NCI-H1048 (cell line): ENCODE measurements at regions not wholly inside any gene's neighbourhood (a gene's known extent, or its start where the extent isn't known, plus 50 kb on each side); places are given as distances from the start of the nearest gene placed in this dataset.

ENCODE experiments used
- DNase-seq: peaks from one replicate; lab custom pipeline; 2025; lab: John Stamatoyannopoulos, UW

DNA sequence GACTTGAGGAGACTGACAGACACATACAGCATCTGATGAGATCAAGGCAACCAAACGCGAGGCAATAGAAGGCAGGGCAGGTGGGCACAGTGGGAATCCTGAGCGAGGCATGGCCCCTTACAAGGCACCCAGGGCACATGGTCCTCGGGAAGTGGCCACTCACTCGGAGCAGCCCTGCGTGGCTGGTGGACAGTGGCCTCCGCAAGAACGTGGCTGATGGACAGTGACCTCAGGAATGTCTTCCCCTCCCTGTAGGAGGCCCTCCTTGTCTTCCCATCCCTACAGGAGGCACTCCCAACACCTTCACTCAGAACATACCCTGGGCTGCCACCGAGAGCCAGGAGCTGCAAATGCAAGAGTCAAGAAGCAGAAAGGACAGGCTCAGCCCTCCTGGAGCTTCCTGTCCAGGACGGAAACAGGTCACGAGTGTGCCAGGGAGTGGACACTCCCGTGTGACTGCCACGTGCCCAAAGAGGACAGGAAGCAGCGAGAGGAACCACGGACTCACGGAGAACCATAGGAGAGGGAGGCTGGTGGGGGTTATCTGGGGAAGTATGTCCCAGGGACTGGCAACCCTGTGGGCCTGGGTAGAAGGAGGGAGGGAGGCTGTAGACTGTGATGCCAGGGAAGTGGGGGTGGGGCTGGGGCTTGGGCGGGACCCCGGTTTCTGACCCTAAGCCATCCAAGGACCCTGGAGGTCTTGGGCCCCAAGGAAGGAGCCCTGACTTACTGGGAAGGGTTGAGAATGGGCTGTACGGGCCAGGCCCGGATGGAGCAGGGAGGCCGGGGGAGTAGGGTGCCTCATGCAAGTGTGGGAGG, 321.9 kb upstream of the IRX4 start:
- DNase-seq, result no peak

DNA sequence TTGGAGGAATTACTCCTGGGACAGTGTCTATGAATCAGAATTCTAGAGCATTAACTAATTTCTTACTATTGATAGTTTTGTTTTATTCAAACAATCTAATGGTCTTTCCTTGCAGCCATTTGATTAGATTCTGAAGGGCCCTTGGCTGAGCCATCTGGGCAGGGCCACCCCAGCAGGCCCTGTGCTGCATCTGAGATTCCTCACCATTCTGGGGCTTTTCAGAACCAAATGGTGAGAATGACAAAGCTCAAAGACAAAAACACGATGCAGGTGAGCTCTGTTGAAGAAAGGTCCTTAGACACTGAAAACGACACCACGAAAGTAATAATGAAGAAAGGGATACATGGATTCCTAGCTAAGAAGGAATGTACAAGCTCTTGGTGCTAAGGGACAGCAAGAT, 321.0 kb upstream of the IRX4 start:
- no peak for DNase-seq

DNA sequence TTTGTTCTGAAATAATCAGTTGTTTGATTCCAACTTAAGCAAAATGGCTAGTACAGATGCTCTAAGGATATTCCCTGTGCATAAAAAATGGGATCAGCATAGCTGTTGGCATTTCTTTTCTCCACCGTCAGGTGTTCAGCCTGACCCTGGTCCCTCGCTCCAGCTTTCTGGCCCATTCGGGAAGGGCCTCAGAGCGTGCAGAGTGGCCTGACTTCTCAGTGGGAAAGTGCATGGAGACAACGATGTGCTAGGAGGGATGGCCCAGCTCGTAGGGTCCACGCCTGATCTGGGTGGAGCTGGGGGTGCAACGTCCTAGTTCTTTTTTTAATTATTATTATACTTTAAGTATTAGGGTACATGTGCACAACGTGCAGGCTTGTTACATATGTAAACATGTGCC, 319.1 kb upstream of the IRX4 start:
- no peak for DNase-seq

DNA sequence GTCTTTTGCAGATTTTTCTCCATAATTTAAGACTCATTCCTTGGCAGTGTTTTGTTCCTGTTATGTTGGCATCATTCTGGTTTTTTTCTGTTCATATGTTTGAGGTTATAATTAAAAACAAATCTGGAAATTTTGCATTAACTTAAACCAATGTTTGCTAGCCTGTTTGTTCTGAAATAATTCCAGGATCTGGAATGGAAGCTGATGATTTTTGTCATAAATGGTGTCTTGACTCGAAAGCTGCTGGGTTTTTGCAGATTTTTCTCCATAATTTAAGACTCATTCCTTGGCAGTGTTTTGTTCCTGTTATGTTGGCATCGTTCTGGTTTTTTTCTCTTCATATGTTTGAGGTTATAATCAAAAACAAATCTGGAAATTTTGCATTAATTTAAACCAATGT, 318.7 kb upstream of the IRX4 start:
- no peak for DNase-seq

DNA sequence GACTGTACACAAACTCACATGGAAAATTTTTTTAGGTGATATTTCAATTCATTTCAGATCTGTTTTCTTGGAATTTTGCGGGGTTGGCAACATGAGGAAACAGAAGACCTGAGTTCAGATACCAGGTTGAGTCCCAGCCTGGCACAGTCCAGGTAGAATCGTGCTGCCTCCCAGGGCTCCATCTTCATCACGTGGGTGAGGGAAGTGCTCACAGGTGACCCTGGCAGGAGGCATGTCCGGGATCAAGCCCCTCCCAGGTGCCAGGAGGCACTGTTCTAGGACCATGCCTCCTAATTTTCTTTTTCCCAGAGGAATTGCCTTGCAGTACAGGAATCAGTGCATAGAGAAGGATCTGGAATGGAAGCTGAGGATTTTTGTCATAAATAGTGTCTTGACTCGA, 318.3 kb upstream of the IRX4 start:
- DNase-seq, result no peak

DNA sequence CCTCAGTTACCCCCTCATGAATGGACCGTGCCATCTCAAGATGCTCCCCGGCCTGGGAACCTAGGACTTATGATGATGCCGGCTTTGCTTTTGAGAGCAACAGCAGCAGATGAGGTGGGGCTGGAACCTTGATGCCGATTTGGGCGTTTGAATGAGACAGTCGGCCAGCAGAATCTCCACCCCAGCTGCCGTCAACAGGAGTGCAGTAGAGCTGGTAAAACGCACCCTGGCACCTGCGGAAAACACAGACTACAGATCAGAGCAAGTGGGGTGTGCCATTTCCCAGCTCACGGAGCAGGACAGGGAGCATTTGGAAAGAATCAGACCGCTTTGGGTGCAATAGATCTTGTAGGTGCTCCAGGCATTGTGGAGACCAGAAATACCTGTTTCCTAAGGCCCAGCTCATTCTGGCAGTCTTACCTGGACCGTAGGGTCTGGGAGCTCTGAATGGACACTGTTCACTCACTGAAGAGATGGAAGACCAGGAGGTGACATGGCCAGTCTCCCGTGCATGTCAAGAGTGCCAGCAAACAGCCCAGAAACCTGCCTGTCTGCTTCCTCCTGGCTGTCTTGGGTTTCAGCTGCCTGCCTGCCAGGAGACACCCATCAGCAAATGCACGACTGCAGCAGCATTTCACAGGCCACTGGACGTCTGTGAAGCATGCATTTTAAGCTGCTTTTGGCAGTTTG, 317.7 kb upstream of the IRX4 start:
- no peak for DNase-seq

DNA sequence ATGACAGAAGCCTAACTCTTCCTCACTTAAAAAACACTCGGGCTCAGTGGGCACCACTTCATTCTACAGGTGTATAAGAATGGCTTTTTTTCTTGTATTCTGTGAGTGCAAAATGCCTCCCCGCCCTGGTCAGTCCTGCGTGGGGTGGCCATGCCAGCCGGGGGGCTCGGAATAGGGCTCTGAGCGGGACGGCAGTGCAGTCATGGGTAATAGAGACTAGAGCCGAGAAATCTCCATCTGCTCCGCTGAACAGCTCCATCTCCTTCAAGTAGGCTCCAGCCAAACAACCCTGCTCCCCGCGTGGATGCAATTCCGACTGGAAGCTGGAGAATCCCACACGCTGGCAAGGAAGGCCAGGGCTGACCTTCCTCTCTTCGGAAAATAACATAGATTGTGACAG, 317.0 kb upstream of the IRX4 start:
- DNase-seq, result no peak

DNA sequence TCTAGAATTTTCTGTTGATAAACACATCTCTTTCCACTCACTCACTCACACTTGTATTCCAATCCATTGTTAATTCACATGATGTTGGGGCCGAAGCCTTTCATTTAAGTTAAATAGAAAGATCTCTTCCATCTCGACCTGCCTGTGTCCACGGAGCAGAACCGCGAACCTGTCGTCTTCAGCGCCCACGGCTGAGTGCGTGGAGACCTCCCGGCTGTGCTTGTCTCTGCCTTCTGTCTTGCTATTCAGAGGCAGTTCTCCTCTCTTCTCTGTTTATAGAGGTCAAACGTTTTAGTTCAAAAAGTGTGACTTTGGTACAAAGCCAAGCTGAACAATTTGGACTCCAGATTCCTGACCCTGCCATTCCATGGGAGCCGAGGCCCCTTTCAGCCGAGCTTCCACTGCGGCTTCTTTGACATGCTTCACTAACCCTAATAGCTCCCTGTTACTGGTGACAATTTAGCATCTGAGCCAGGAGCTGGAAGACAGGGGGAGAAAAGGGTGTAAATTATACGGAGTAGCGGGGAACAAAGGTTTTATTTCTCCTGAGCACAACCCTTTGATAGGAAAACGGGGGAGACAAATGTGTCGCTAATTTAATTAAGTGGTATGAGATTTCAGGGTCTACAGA, 314.4 kb upstream of the IRX4 start:
- DNase-seq, result no peak

DNA sequence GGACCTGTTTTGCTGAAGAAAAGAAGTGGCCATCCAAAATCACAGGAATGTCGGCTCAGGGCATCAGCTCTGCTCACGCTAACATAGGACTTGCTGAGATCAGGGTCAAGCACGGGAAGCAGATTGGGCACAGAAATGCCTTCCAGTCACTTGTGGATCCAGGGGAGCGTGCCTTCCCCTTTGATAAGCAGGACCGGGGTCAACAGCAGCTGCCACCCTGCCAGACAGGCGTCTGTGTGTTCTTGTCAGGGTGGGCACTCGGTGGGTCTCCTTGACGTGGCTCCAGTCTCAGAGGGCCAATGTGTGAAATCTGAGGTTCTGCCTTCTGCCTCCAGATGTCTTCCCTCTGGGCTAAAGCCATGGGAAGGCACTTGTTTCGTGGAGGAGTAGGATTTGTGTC, 313.7 kb upstream of the IRX4 start:
- DNase-seq, result no peak

DNA sequence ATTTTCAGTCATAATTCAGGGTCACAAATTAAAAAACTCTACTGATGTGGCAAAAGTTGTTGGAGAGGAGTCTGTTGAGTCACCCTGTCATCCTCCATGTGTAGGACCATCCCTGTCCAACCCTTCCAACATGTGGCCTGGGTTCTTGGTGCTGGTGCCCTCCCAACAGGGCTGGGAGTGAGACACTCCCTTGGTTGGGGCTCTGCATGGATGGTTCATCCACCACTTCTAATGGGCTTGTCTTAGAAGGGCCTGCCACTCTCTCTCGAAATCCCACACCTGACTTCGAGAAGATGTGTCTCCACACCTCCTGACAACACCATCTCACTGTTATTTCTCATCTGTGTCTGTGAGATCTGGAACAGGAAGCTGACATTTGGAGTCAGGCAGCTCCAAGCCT, 312.2 kb upstream of the IRX4 start:
- DNase-seq, result no peak

DNA sequence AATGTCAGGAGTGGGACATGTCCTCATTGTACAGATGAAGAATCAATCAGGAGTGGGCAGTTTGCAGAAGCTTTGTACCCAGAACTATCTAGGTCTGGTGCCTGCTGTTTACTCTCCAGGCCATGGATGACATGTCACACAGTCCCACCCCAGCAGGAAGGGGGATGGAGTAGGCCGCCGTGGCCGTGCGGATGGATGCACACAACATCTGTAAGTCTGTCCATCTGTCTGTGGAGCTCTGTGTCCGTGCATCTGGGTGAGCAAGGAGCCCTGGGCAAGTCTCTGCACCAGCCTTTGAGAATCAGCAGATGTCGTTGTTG, 311.5 kb upstream of the IRX4 start:
- DNase-seq, result no peak

DNA sequence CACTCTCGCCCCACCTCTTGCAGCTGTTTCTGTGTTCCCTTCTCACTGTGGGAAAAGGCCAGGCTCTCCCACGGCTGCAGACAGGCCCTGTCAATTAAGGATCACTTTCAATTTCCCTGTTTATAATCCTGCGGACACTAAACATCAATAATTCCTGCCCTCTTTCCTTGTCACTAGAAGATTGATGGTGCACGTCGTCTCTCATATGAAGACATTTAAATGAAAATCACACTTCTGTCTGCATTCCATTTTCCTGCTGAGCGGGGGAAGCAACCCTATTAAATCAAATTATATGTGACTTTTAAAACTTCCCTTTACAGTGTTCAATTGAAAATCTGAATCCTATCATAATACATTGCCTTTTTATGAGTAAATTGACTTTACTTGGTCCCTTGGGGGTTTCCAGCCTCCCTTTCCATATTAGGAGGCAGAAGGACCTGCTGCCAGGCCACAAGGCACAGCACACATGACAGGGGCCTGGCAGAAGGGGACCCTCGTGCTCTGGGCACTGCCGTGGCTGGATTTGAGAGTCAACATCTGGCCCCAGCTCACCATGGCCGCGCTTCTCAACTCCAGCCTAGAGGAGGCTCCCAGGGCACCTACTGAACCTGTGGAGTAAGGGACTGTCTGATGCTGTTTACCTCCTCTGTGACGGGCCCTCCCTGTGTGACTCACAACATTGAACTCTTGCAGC, 311.0 kb upstream of the IRX4 start:
- no peak for DNase-seq

DNA sequence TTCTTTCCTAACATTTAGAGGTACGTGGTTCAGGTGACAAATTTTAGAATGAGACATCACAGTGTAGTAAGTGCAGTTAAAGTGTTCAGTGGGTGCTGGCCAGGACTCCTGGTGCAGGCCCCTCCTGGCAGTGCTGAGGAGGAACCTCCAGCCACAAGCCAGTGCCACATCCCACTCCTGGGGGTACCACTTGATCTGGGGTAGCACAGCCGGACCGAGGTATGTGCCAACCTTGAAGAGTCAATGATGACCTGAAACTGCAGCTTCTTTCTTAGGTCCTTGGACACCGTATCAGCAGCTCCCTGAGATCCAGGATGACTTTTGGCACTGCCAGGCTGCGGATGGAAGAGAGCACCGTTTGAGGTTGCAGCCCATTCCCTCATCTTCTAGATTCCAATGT, 310.4 kb upstream of the IRX4 start:
- DNase-seq, result no peak

DNA sequence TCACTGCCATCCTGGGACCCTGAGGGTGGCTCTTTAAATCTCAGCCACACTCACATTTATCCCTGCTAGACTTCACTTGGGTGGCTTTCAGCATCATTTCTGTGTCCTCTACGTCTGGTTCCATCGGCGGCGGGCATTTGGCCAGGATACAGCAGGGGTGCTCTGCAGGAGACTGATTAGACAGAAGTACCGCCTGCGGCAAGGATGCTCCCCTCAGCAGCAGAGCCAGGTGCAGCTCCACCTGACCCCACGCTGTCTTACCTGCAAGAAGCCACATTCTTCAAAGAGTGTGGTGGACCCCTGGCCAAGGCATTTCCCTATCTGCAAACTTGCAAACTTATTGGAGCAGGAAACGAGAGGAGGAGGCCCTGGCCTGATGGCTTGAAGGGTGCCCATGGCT, 309.8 kb upstream of the IRX4 start:
- no peak for DNase-seq

DNA sequence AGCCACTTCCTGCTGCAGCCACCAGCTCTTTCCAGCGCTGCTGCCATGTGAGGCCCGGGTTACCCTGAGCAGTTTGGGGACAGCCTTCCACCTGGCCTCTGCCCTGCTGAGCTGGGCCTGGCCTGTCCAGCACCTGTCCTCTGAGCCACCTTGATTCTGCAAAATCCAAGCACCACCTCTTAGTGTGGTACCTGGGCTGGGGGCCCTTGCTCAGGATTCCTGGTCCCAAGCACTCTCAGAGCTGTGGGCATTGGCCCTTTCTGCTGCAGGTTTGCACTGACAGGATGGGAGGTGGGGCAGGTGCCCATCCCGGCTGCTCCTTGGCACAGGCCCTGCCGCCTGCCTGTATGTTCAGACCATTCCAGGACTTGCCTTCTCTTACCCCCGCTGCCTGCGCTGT, 309.2 kb upstream of the IRX4 start:
- DNase-seq, result no peak

DNA sequence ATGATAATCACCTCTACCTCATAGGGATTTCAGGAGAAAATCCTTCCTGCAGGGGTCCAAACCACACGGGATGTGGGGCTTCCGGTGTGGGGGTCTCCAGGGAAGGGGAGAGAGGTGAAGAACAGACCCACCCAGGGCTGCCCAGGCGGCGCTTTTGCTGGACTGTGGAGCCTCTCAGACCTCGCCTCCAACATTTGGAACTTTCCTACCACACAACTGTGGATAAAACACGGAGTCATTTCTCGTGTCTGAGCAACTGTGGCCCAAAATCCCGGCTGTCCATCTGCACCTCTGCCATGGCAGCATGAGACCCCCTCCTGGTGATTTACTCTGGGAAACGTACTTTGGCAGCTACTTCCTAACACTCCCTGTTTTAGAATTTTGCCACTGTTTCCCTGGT, 307.8 kb upstream of the IRX4 start:
- DNase-seq, result no peak

DNA sequence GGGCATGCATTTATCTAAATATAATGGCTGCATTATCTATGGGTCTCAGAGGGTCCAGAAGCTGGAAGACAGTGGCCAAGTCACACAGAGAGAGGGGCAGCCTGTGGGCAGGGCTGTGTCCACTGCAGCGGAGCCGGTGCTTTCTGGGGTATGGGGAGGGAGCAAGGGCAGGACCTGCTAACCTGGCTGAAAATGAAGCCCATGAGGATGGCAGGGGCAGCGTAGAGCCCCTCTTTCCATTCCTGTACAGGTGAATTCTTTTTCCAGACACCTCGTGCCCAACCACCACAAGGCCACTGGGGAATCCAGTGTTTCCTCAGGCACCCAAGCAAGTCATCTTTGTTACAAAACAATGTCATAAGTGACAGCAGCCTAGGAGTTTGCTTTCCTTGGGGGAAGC, 305.9 kb upstream of the IRX4 start:
- DNase-seq, result no peak

DNA sequence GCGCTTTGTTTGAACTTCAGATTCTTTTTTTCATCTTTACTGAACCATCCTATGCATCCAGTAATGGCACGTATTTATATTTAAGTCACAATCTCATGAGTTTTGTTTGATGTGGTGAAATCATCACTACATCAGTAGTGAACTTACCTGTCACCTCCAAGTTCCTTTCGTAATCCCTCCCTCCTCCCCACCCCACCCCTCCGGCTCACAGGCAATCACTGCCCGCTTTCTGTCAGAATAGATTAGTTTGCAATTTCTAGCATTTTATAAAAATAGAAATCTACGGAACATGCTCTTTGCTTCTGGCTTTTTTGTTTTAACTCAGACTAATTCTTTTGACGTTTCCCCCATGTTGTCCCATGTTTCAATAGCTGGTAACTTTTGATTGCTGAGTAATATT, 305.4 kb upstream of the IRX4 start:
- no peak for DNase-seq

DNA sequence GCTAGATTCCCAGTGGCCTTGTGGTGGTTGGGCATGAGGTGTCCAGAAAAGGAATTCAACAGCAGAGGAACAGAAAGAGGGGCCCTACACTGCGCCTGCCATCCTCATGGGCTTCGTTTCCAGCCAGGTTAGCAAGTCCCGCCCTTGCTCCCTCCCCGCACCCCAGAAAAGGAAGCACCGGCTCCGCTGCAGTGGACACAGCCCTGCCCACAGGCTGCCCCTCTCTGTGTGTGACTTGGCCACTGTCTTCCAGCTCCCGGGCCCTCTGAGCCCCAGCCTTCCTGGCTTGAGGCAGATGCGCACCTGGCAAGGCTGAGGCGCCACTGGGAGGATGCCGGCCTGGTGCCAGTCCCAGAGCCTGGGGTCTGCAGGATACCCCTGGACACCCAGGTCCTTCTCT, 305.0 kb upstream of the IRX4 start:
- DNase-seq, result no peak

DNA sequence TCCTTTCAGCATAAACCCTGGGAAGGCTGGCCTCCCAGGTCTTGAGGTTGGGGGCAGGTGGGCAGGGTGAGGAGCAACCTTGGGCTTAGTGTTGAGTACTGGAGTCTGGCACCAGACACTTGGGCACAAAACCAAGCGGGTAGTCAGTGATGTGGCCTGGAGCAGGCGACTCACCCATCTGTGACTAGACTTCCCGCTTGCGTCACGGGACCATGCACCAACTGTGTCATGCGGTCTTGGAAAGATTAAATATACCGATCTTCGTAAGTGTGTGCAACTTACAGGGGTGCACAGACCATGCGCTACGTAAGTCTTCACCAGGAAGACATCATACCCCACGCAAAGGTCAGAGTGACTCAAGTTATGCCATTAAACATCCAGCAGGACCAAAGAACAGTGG, 304.4 kb upstream of the IRX4 start:
- no peak for DNase-seq

DNA sequence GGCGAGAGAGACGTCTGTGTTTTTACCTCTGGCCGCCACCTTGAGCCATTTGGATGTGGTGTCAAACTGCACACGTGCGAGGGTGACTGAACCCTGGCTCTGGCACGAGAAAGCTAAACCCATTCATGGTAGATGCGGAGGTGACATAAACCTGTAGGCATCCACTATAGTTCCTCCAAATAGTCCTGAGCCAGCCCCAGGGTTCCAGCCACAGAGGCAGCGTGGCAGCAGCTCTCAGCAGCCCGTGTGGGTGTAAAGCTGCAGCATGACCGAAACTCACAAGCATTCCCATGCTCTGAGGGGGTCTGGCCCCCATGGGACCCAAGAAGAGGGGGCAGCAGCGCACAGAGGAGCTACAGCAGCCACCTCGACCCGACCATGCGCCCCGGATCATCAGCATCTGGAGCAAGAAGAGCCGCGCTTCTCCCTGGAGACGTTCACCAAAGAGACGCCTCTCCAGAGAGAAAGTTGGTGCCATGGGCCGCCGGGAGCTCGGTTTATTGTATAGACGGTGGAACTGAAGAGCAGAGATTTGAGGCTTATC, 303.8 kb upstream of the IRX4 start:
- DNase-seq, result no peak

DNA sequence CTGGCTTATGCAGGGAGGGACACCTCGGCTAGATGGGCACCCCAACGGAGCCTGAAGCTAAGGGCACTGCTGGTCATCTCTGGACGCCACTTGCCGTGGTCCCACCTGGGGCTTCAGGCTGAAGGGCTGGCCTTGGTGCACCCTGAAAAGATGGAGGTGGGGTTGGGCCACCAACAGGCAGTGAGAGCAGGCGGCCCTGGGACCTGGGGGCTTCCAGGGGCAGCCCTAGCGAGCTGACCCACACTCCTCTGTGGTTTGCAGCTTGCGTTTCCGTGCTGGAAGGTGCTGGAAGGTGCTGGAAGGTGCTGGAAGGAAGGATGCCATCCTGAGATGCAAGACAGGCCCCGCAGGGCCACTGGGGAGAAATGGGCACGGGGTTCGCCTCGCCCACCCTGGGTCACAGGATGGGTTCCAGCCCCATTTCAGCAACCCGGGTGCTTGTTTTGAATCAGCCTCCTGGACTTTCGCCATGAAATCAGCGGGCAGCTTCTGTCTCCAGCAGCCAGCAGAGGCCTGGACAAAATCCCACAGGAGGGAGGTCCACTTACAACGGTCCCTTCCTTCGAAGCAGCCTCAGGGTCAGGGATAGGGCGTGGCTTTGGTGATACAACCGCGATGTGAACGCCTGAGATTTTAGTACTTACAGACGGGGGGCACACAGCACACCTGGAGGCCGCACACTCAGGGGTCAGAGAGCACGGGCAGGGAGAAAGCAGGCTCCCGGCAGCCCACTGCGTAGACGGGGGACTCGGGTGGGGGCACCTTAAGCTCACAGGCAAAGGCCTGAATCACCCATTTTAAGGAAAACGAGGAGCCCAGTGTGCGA, 303.1 kb upstream of the IRX4 start:
- DNase-seq, result no peak
